Activated T-cell treated with anti-CD3 and anti-CD28 coated beads, Interleukin-2, amount 50 U/mL, for 24 hours (primary cell): ENCODE measurements at regions not wholly inside any gene's neighbourhood (a gene's known extent, or its start where the extent isn't known, plus 50 kb on each side); places are given as distances from the start of the nearest gene placed in this dataset.
"Not testable (repeated sequence)": the region's sequence is repeated elsewhere in the genome, so short reads cannot be mapped to it uniquely, and the experiment has no call there.

Source experiments
- DNase-seq: peaks from one replicate; pipeline ENCODE4 v3.0.0-alpha.2; 2020
- H3K27ac Mint-ChIP-seq: 2 replicates; pipeline ENCODE4 v1.8.0; 2020; ENCODE audit warnings: mild to moderate bottlenecking, mixed read lengths
- H3K27me3 Mint-ChIP-seq: 2 replicates; pipeline ENCODE4 v1.8.0; 2020; ENCODE audit warnings: mixed read lengths
- H3K36me3 Mint-ChIP-seq: 2 replicates; pipeline ENCODE4 v1.8.0; 2020; ENCODE audit warnings: low read depth, mixed read lengths
- H3K4me1 Mint-ChIP-seq: 2 replicates; pipeline ENCODE4 v1.8.0; 2020; ENCODE audit warnings: low read depth, mixed read lengths
- H3K4me3 Mint-ChIP-seq: 2 replicates; pipeline ENCODE4 v1.8.0; 2020; ENCODE audit warnings: mild to moderate bottlenecking, moderate library complexity, mixed read lengths
- H3K9me3 Mint-ChIP-seq: 2 replicates; pipeline ENCODE4 v1.8.0; 2020; ENCODE audit warnings: mixed read lengths

GRCh38 chr3:190176933-190177525 is 56.3 kb upstream of the P3H2 start:
- DNase-seq, H3K4me1 Mint-ChIP-seq, H3K36me3 Mint-ChIP-seq, H3K4me3 Mint-ChIP-seq, H3K27ac Mint-ChIP-seq, H3K9me3 Mint-ChIP-seq: not testable (repeated sequence)
- peaks cover 13% of the 10 kb centered on the region for H3K27me3 Mint-ChIP-seq

DNA sequence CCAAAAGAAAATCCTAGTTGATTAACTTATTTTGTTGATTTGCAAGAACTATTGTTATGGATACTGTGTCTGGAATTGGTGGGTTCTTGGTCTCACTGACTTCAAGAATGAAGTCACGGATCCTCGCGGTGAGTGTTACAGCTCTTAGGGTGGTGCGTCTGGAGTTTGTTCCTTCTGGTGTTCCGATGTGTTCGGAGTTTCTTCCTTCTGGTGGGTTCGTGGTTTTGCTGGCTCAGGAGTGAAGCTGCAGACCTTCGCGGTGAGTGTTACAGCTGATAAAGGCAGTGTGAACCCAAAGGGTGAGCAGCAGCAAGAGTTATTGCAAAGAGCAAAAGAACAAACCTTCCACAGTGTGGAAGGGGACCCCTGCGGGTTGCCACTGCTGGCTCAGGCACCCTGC is 55.4 kb upstream of the P3H2 start:
- Mint-ChIP-seq H3K27me3 (peaks cover 13% of the 10 kb centered on the region), H3K27ac (peak overlapping the region; percentile 26)
- not testable (repeated sequence) for H3K36me3 Mint-ChIP-seq, H3K4me3 Mint-ChIP-seq, H3K4me1 Mint-ChIP-seq, H3K9me3 Mint-ChIP-seq, DNase-seq

- H3K4me1 Mint-ChIP-seq, result peaks cover 2% of the 10 kb centered on the region
- H3K9me3 Mint-ChIP-seq, result no peaks in the 10 kb centered on the region
- no peak overlapping the region for H3K27ac Mint-ChIP-seq
- DNase-seq, result no peak
- no peaks in the 10 kb centered on the region for H3K36me3 Mint-ChIP-seq
- H3K4me3 Mint-ChIP-seq, result no peak overlapping the region
- H3K27me3 Mint-ChIP-seq, result peaks cover 13% of the 10 kb centered on the region
These were observed 54.8 kb upstream of the P3H2 start for GRCh38 chr3:190175490-190175889.

GRCh38 chr3:190174471-190174870 is 53.8 kb upstream of the P3H2 start:
- Mint-ChIP-seq H3K9me3 (no peaks in the 10 kb centered on the region), H3K4me1 (peaks cover 9% of the 10 kb centered on the region), H3K4me3 (no peak overlapping the region), H3K36me3 (no peaks in the 10 kb centered on the region), H3K27ac (no peak overlapping the region), H3K27me3 (peaks cover 13% of the 10 kb centered on the region)
- DNase-seq, result no peak

- H3K27ac Mint-ChIP-seq, result no peak overlapping the region
- H3K27me3 Mint-ChIP-seq, result peaks cover 13% of the 10 kb centered on the region
- H3K4me1 Mint-ChIP-seq, result peaks cover 13% of the 10 kb centered on the region
- no peaks in the 10 kb centered on the region for H3K9me3 Mint-ChIP-seq
- no peak for DNase-seq
- no peaks in the 10 kb centered on the region for H3K36me3 Mint-ChIP-seq
- no peak overlapping the region for H3K4me3 Mint-ChIP-seq
These were observed 52.7 kb upstream of the P3H2 start for GRCh38 chr3:190173426-190173825.

DNA sequence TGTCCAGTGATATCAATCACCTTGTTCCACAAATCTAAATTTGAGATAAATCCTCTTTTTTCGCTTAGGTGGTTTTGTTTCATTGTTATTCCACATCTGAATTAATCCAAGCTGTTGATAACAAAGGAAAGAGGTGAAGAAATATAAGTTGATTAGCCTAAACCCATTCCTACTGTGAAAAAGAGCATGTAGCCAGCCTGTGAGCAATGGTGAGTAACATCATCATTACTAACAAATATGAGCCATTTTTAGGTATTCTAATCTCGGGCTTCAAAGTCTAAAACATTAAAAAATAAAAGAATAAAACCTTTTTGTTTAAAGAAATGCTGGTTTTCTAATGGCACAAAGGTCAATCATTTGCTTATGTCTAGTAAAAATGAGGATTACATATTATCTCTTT is 52.1 kb upstream of the P3H2 start:
- no peak for DNase-seq

More for the DNA sequence above, 52.1 kb upstream of the P3H2 start:
- no peaks in the 10 kb centered on the region for H3K9me3 Mint-ChIP-seq
- H3K4me1 Mint-ChIP-seq, result peaks cover 13% of the 10 kb centered on the region
- peaks cover 13% of the 10 kb centered on the region for H3K27me3 Mint-ChIP-seq
- no peak overlapping the region for H3K4me3 Mint-ChIP-seq
- no peaks in the 10 kb centered on the region for H3K36me3 Mint-ChIP-seq
- H3K27ac Mint-ChIP-seq, result no peak overlapping the region
